ENCODE measurements at regions not wholly inside any gene's neighbourhood (a gene's known extent, or its start where the extent isn't known, plus 50 kb on each side); places are given as distances from the start of the nearest gene placed in this dataset.

GRCh38 chrX:84717343-84717742 lies 215.1 kb upstream of the HDX start:
- no peaks in the 10 kb centered on the region for H3K79me1 ChIP-seq (ENCODE audit: low read depth, low read length)
- H3K4ac ChIP-seq (replicated peaks; ENCODE audit: insufficient read length, low read depth, low read length), result no peak overlapping the region
- no peaks in the 10 kb centered on the region for H3K23me2 ChIP-seq (ENCODE audit: low read depth, low read length)
- no peak overlapping the region for H3K9ac ChIP-seq (replicated peaks in 1 of 4; ENCODE audit: extremely low read depth in 1 of 4, low read depth in 3 of 4, low read length in 3 of 4)
- H2BK20ac ChIP-seq (ENCODE audit: low read length), result no peak overlapping the region
- no peak overlapping the region for H3K4me2 ChIP-seq (ENCODE audit: insufficient read depth in 1 of 2, low read depth in 2 of 2, low read length in 2 of 2)
- no peak overlapping the region for H2BK12ac ChIP-seq (ENCODE audit: low read depth, low read length)
- no peak overlapping the region for H2BK15ac ChIP-seq (ENCODE audit: low read length)
- ChIA-PET POLR2A (ENCODE audit: partially characterized antibody) (no interaction called here), CTCF (ENCODE audit: partially characterized antibody) (no interaction called here)
- no peaks in the 10 kb centered on the region for H3K36me3 ChIP-seq (ENCODE audit: control insufficient read depth in 2 of 4, insufficient read depth in 4 of 4, low read length in 3 of 4)
- H3K18ac ChIP-seq (ENCODE audit: extremely low read depth, low read length), result no peak overlapping the region
- H3K79me2 ChIP-seq (ENCODE audit: control insufficient read depth in 1 of 2, insufficient read depth in 2 of 2, low read length in 2 of 2), result no peaks in the 10 kb centered on the region
- no peaks in the 10 kb centered on the region for H3K4me1 ChIP-seq (replicated peaks in 1 of 4; ENCODE audit: control insufficient read depth in 3 of 4, insufficient read depth in 4 of 4, low read length in 3 of 4)
- no peak overlapping the region for H4K5ac ChIP-seq (ENCODE audit: insufficient read length, low read depth, low read length)
- H4K91ac ChIP-seq (replicated peaks; ENCODE audit: insufficient read length, low read length), result no peak overlapping the region
- H4K8ac ChIP-seq (ENCODE audit: extremely low read depth, insufficient read depth, low read length), result no peak overlapping the region
- no peak overlapping the region for H2BK5ac ChIP-seq (ENCODE audit: low read depth, low read length)
- H3K9me3 ChIP-seq (ENCODE audit: insufficient read depth in 2 of 2, low read depth in 1 of 2, low read length in 1 of 2), result no peaks in the 10 kb centered on the region
- FAIRE-seq (no peak), DNase-seq (ENCODE audit: low read depth in 1 of 2, low spot score in 2 of 2) (no peak)
- H3K27ac ChIP-seq (ENCODE audit: low read depth, low read length), result no peak overlapping the region
- H3K4me3 ChIP-seq (ENCODE audit: extremely low read depth in 1 of 4, insufficient read depth in 2 of 4, low read depth in 3 of 4, low read length in 4 of 4), result no peak overlapping the region
- no peaks in the 10 kb centered on the region for H4K20me1 ChIP-seq (replicated peaks in 1 of 2; ENCODE audit: control insufficient read depth in 1 of 2, insufficient read depth in 2 of 2, low read length in 2 of 2)
- no peak overlapping the region for H2AFZ ChIP-seq (ENCODE audit: low read length)
- no peak overlapping the region for H3K56ac ChIP-seq (replicated peaks; ENCODE audit: insufficient read length, low read depth, low read length)
- no peak overlapping the region for H2BK120ac ChIP-seq (replicated peaks; ENCODE audit: low read depth, low read length)
- H2AK5ac ChIP-seq (ENCODE audit: low read depth, low read length), result no peak overlapping the region
- WGBS, 2 experiments (ENCODE audit: extremely low coverage in 1 of 2, insufficient coverage in 1 of 2, insufficient read length in 1 of 2, insufficient replicate concordance in 2 of 2, low coverage in 1 of 2, low lambda C conversion rate in 2 of 2, missing lambda C conversion rate in 1 of 2), result 87% methylated on average over 2 of the region's 2 CpGs; no CpG with 5 or more reads in 1 of the 2 experiments
- H3K23ac ChIP-seq (ENCODE audit: insufficient read length), result no peak overlapping the region
- no peaks in the 10 kb centered on the region for H3K27me3 ChIP-seq (replicated peaks in 1 of 4; ENCODE audit: control insufficient read depth in 3 of 4, extremely low read depth in 1 of 4, insufficient read depth in 3 of 4, low read length in 3 of 4)
- no peak overlapping the region for H3K14ac ChIP-seq (ENCODE audit: insufficient read length)
- no peak for TF ChIP-seq SIX5 (IDR thresholded peaks at IDR 0.05; ENCODE audit: low read depth, low read length)
- TF ChIP-seq TAF7 (optimal IDR thresholded peaks at IDR 0.05; ENCODE audit: borderline replicate concordance, low read depth, low read length), result no peak
- no peak for TF ChIP-seq SP2 (IDR thresholded peaks at IDR 0.05; ENCODE audit: low read length)
- TF ChIP-seq TBP (IDR thresholded peaks at IDR 0.05; ENCODE audit: low read depth, low read length), result no peak
- no peak for TF ChIP-seq EP300 (IDR thresholded peaks at IDR 0.05; ENCODE audit: borderline replicate concordance in 1 of 2, low read depth in 2 of 2, low read length in 2 of 2)
- no peak for TF ChIP-seq MAFK (IDR thresholded peaks at IDR 0.05; ENCODE audit: low read depth, low read length)
- TF ChIP-seq BACH1 (IDR thresholded peaks at IDR 0.05; ENCODE audit: low read length), result no peak
- no peak for TF ChIP-seq CHD1 (IDR thresholded peaks at IDR 0.05; ENCODE audit: low read depth, low read length)
- no peak for TF ChIP-seq HDAC6 (IDR thresholded peaks at IDR 0.05; ENCODE audit: low read depth, low read length)
- no peak for TF ChIP-seq ATF3 (IDR thresholded peaks at IDR 0.05; ENCODE audit: insufficient read depth, low read depth, low read length)
- no peak for TF ChIP-seq GABPA (IDR thresholded peaks at IDR 0.05; ENCODE audit: borderline replicate concordance, insufficient read depth, low read length)
- TF ChIP-seq EZH2 (IDR thresholded peaks at IDR 0.05; ENCODE audit: low read depth, low read length, severe bottlenecking), result no peak
- no peak for TF ChIP-seq SP1 (IDR thresholded peaks at IDR 0.05; ENCODE audit: low read depth, low read length)
- no peak for TF ChIP-seq SP4 (IDR thresholded peaks at IDR 0.05; ENCODE audit: low read length)
- TF ChIP-seq FOSL1 (IDR thresholded peaks at IDR 0.05; ENCODE audit: insufficient read depth, low read depth, low read length), result no peak
- no peak for TF ChIP-seq ZNF274 (IDR thresholded peaks at IDR 0.05; ENCODE audit: borderline replicate concordance, extremely low read depth, low read length)

Data from H1 (cell line).